Tibial artery (tissue), 4 donors: ENCODE measurements at regions not wholly inside any gene's neighbourhood (a gene's known extent, or its start where the extent isn't known, plus 50 kb on each side); places are given as distances from the start of the nearest gene placed in this dataset.

Experiments
- DNase-seq, 2 donors: peaks; one replicate each; pipeline ENCODE4 v3.0.0-alpha.2; 2019
- H3K27ac ChIP-seq, 2 donors: fragments of 200-600 bp; sonication (generic) in 1 of 2; 1 replicate in 1 of 2; 2 replicates in 1 of 2; pipeline ENCODE4 v1.5.1; 2018 to 2019; ENCODE audit warnings: mild to moderate bottlenecking in 1 of 2
- H3K27me3 ChIP-seq, 2 donors: fragments of 200-600 bp; sonication (generic) in 1 of 2; one replicate each; pipeline versions ENCODE4 v1.5.1 to v1.6.0; 2016 to 2019
- H3K36me3 ChIP-seq, 3 donors: fragments of 200-600 bp; sonication (generic) in 2 of 3; one replicate each; pipeline ENCODE4 v1.5.1; 2016 to 2019; ENCODE audit warnings: mild to moderate bottlenecking in 2 of 3
- H3K4me1 ChIP-seq, 4 donors: fragments of 200-600 bp; sonication (generic) in 2 of 4; 1 replicate in 3 of 4; 2 replicates in 1 of 4; pipeline ENCODE4 v1.5.1; 2016 to 2019
- H3K4me3 ChIP-seq, 2 donors: fragments of 200-600 bp; sonication (generic) in 1 of 2; 1 replicate in 1 of 2; 2 replicates in 1 of 2; pipeline ENCODE4 v1.5.1; 2018 to 2019; ENCODE audit warnings: mild to moderate bottlenecking in 2 of 2
- H3K9me3 ChIP-seq, 3 donors: fragments of 200-600 bp; sonication (generic) in 1 of 3; one replicate each; pipeline ENCODE4 v1.5.1; 2016 to 2019
- intact Hi-C: fragments of 100-400 bp; cut with DNase I; formaldehyde crosslinking; loops from one replicate; pipeline ENCODE4 v1.15.0; 2023; ENCODE audit warnings: low total_unique reads
- TF ChIP-seq, protein P1 (sequence below), 2 experiments: fragments of 200-600 bp in 1 of 2; fragments of 450-650 bp in 1 of 2; IDR thresholded peaks; one replicate each; pipeline ENCODE4 v1.5.1; 2017 to 2019; ENCODE audit warnings: antibody characterized with exemption in 2 of 2, mild to moderate bottlenecking in 1 of 2, moderate library complexity in 1 of 2

DNA sequence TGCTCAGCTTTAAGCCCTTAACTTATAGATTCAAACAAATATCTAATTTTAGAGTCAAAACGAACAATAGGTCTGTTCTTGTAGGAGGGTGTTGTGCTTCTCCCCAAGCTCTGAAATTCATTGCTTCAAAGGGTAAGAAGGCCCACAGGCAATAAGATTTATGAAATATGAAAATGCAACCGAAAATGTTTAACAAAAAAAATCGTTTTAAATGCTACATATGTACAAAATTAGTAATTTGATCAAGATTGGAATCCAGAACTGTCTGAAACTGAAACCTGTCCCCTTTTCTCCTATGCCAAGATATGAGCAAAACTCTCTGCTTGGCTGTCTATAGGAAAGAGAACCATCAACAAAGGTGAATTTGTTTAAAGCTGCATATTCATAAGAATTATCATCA is 534.3 kb downstream of the PLPP3 start:
- no peak for DNase-seq
- intact Hi-C loops = no loop called here
- no peaks in the 10 kb centered on the region for H3K9me3 ChIP-seq
- no peaks in the 10 kb centered on the region for H3K36me3 ChIP-seq
- H3K4me1 ChIP-seq = no peaks in the 10 kb centered on the region
- TF ChIP-seq, protein P1, sequence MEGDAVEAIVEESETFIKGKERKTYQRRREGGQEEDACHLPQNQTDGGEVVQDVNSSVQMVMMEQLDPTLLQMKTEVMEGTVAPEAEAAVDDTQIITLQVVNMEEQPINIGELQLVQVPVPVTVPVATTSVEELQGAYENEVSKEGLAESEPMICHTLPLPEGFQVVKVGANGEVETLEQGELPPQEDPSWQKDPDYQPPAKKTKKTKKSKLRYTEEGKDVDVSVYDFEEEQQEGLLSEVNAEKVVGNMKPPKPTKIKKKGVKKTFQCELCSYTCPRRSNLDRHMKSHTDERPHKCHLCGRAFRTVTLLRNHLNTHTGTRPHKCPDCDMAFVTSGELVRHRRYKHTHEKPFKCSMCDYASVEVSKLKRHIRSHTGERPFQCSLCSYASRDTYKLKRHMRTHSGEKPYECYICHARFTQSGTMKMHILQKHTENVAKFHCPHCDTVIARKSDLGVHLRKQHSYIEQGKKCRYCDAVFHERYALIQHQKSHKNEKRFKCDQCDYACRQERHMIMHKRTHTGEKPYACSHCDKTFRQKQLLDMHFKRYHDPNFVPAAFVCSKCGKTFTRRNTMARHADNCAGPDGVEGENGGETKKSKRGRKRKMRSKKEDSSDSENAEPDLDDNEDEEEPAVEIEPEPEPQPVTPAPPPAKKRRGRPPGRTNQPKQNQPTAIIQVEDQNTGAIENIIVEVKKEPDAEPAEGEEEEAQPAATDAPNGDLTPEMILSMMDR (IDR thresholded peaks at IDR 0.05) = no peak
- H3K27ac ChIP-seq = no peak overlapping the region
- no peak overlapping the region for H3K4me3 ChIP-seq
- H3K27me3 ChIP-seq = no peaks in the 10 kb centered on the region

DNA sequence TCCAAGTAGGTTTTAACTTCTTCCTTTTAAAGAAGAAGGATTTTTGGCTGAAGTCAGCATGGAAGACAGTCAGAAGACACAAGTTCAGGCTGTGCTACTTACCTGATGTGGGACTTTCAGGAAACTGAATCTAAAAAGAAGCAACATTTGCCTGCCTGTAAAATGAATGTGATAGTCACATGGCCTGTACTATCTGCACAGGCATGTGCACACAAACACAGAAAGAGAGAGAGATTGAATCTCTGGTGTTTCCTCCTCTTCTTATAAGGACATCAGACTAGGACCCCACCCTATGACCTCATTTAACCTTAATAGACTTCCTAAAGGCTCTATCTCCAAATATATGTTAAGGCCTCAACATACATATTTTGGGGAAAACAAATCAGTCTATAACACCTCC is 542.9 kb downstream of the PLPP3 start:
- TF ChIP-seq, protein P1 (IDR thresholded peaks at IDR 0.05) = no peak
- no peaks in the 10 kb centered on the region for H3K27me3 ChIP-seq
- no peak overlapping the region for H3K27ac ChIP-seq
- no peaks in the 10 kb centered on the region for H3K9me3 ChIP-seq
- DNase-seq = no peak
- H3K4me1 ChIP-seq = peaks cover 0 to 50% (median 30%) of the 10 kb centered on the region in 4 donors
- intact Hi-C loops = no loop called here
- no peaks in the 10 kb centered on the region for H3K36me3 ChIP-seq
- H3K4me3 ChIP-seq = no peak overlapping the region

DNA sequence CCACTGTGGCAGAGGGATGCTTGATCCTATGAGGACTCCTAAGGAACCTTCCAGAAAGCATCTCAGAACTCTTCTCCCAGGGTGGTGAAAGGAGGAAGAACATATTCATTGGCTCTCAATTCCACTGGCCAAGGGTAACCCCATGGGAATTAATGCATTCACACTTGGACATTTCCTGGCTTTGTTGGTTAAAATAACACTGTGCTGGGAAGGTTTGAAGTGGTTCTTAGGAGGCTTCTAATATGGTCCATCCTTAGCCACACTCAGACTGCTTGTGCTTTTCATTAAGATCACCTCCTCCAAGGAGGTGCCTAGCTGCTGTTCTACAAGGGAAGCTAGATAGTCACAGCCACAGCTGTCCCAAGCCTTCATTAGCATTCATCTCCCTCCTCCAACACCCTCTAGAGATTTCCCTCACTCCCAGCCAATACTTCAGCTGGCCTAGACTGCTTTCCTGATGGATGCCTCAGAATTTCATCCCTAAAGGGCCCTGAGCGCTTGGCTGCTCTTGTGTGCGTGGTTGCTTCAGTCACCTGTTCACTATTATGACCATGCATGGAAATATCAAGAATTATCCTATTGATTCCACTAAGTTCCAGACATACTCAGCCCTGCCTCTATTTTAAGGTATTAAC is 544.4 kb downstream of the PLPP3 start:
- TF ChIP-seq, protein P1 (IDR thresholded peaks at IDR 0.05) = no peak
- peaks cover 0 to 50% (median 30%) of the 10 kb centered on the region in 4 donors for H3K4me1 ChIP-seq
- no peaks in the 10 kb centered on the region for H3K27me3 ChIP-seq
- intact Hi-C loops = no loop called here
- no peak for DNase-seq
- H3K36me3 ChIP-seq = no peaks in the 10 kb centered on the region
- H3K27ac ChIP-seq = peak overlapping the region; percentile 31 to 49
- no peak overlapping the region for H3K4me3 ChIP-seq
- H3K9me3 ChIP-seq = no peaks in the 10 kb centered on the region

DNA sequence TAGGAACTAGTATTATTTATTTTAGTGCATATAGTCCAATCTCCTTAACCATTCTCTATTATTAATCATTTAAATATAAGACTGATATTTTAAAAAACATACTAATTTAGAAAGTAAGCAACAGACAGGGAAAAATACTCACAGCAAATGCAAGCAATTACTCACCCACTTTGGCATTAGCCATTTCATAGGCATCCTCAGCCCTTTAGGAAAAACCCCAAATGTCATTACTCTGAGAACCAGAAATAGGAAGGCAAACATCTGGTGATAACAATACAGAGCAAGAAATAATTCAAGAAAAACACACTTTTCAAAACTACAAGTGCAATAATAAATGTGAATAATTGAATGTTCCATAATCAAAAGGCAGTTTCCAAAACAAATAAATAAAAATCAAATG is 545.1 kb downstream of the PLPP3 start:
- Histone ChIP-seq H3K4me1 (peaks cover 0 to 50% (median 30%) of the 10 kb centered on the region in 4 donors), H3K4me3 (no peak overlapping the region), H3K9me3 (no peaks in the 10 kb centered on the region), H3K36me3 (no peaks in the 10 kb centered on the region), H3K27ac (peak overlapping the region in 1 of 2 donors; percentile 49), H3K27me3 (no peaks in the 10 kb centered on the region)
- intact Hi-C loops = no loop called here
- TF ChIP-seq, protein P1 (IDR thresholded peaks at IDR 0.05) = no peak
- DNase-seq = no peak

DNA sequence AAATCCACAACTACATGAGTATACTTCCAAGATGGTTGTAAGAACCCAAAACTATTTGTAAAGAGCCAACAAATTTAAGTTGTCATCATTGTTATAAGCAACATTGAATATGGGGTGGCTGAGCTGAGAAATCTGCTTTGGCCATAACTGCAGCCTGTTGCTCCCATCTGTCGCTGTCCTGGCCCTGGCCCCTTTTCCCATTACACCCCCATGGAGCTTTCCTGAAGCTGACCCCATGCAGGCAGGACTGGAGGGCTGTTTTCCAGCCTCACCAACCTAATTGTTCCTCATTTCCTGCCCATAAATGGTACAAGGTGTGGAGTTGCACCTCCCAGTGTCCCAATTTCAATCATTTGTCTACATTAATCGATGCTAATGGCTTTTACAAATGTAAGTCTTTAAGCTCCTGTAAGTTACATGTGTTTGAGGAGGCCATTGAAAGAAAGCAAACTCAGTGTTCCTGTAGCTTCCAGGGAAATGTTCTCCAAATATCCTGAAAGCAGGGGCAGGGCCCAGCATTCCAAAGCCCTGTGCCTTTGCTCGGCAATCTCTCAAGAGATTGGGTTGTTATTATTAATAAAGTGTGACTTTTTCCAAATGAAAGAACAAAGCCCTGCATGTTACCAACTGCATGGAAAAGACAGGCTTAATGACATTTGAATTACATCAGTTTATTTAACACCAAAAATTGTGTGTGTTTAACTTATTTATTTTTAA is 545.9 kb downstream of the PLPP3 start:
- intact Hi-C loops = no loop called here
- Histone ChIP-seq H3K4me1 (peaks cover 0 to 50% (median 30%) of the 10 kb centered on the region in 4 donors), H3K9me3 (no peaks in the 10 kb centered on the region), H3K4me3 (no peak overlapping the region), H3K27me3 (no peaks in the 10 kb centered on the region), H3K27ac (peak overlapping the region; percentile 49 to 50), H3K36me3 (no peaks in the 10 kb centered on the region)
- TF ChIP-seq, protein P1 (IDR thresholded peaks at IDR 0.05) = no peak
- DNase-seq = no peak
